ENCODE measurements at regions not wholly inside any gene's neighbourhood (a gene's known extent, or its start where the extent isn't known, plus 50 kb on each side); places are given as distances from the start of the nearest gene placed in this dataset.

DNA sequence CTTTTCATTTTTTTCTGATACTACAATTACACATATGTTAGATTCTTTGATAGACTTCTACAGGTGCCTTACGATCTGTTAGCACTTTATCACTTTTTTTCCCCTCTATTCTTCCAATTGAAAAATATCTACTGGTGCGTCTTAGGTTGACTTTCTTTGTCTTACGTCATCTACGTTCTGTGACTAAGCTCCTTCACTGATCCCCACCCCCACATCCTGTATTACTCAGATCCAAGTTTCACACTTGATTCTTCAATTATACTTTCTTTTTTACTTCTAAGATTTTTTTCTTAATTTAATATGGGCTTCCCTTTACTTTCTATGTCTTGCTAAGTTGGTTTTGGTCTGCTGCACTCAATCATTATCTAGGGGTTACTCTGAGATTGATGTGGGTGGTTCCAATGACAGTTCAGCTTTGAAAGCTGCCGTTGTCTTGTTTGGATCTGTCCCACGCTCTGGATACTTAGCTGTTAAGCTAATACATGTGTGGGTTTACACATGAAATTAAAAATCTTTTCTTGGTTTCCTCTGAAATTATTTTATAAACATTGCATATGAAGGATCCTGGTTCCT is 1321.1 kb downstream of the RAPGEF2 start:
- in situ Hi-C loops (cut with HindIII; ENCODE audit: low pct_unique_long_range_greater_than_20kb, low sequenced_read_pairs) = no loop called here
- Histone ChIP-seq H3K36me3 (ENCODE audit: control insufficient read depth, insufficient read depth, low read length) (no peaks in the 10 kb centered on the region), H3K27me3 (ENCODE audit: control insufficient read depth, insufficient read depth, low read length) (no peaks in the 10 kb centered on the region), H3K4me1 (ENCODE audit: control insufficient read depth, insufficient read depth, low read length) (no peaks in the 10 kb centered on the region), H3K27ac (ENCODE audit: low read length) (no peak overlapping the region), H3K9me3 (ENCODE audit: control insufficient read depth, insufficient read depth, low read depth, low read length) (no peaks in the 10 kb centered on the region), H3K4me3 (ENCODE audit: low read depth in 2 of 2, low read length in 2 of 2) (no peak overlapping the region)
- BruUV-seq (replicated peaks) = no TSS peak
- intact Hi-C loops (cut with micrococcal nuclease; ENCODE audit: unreplicated experiment) = no loop called here
- CTCF ChIA-PET = no interaction called here
- no peak for ATAC-seq
- TF ChIP-seq SIN3A (IDR thresholded peaks at IDR 0.05; ENCODE audit: borderline replicate concordance, insufficient read depth, low read depth, low read length) = no peak
- TF ChIP-seq TCF7L2 (IDR thresholded peaks at IDR 0.05; ENCODE audit: low read depth, low read length) = no peak
- TF ChIP-seq, protein P1, sequence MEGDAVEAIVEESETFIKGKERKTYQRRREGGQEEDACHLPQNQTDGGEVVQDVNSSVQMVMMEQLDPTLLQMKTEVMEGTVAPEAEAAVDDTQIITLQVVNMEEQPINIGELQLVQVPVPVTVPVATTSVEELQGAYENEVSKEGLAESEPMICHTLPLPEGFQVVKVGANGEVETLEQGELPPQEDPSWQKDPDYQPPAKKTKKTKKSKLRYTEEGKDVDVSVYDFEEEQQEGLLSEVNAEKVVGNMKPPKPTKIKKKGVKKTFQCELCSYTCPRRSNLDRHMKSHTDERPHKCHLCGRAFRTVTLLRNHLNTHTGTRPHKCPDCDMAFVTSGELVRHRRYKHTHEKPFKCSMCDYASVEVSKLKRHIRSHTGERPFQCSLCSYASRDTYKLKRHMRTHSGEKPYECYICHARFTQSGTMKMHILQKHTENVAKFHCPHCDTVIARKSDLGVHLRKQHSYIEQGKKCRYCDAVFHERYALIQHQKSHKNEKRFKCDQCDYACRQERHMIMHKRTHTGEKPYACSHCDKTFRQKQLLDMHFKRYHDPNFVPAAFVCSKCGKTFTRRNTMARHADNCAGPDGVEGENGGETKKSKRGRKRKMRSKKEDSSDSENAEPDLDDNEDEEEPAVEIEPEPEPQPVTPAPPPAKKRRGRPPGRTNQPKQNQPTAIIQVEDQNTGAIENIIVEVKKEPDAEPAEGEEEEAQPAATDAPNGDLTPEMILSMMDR (IDR thresholded peaks at IDR 0.05) = no peak
- TF ChIP-seq, protein P2, sequence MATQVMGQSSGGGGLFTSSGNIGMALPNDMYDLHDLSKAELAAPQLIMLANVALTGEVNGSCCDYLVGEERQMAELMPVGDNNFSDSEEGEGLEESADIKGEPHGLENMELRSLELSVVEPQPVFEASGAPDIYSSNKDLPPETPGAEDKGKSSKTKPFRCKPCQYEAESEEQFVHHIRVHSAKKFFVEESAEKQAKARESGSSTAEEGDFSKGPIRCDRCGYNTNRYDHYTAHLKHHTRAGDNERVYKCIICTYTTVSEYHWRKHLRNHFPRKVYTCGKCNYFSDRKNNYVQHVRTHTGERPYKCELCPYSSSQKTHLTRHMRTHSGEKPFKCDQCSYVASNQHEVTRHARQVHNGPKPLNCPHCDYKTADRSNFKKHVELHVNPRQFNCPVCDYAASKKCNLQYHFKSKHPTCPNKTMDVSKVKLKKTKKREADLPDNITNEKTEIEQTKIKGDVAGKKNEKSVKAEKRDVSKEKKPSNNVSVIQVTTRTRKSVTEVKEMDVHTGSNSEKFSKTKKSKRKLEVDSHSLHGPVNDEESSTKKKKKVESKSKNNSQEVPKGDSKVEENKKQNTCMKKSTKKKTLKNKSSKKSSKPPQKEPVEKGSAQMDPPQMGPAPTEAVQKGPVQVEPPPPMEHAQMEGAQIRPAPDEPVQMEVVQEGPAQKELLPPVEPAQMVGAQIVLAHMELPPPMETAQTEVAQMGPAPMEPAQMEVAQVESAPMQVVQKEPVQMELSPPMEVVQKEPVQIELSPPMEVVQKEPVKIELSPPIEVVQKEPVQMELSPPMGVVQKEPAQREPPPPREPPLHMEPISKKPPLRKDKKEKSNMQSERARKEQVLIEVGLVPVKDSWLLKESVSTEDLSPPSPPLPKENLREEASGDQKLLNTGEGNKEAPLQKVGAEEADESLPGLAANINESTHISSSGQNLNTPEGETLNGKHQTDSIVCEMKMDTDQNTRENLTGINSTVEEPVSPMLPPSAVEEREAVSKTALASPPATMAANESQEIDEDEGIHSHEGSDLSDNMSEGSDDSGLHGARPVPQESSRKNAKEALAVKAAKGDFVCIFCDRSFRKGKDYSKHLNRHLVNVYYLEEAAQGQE (IDR thresholded peaks at IDR 0.05; ENCODE audit: insufficient read depth in 1 of 2, low read depth in 2 of 2, low read length in 1 of 2) = no peak
- no peak for TF ChIP-seq POLR2AphosphoS5 (IDR thresholded peaks at IDR 0.05; ENCODE audit: low read depth, low read length)
- DNase-seq (ENCODE audit: low read depth, low spot score) = peak; percentile 1
- POLR2A ChIA-PET = no interaction called here

DNA sequence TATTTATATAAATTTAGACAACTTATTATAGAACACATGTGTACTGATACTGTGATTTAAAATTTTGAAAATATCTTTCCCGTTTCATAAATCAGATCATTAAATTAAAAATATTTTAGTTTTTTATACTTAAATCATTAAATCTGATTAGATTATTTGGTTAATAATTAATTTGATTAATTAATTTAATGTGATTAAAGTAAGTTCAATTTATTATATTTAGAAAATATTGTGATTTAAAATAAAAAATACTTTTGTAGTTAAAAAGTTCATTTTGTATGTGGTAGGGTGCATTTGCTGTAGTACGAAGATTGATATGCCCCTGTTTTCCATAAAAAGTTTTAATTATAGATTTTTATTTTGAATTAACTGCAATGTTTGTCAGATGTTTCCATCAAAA is 1323.4 kb downstream of the RAPGEF2 start:
- in situ Hi-C loops (cut with HindIII; ENCODE audit: low pct_unique_long_range_greater_than_20kb, low sequenced_read_pairs) = no loop called here

More for the DNA sequence above, 1323.4 kb downstream of the RAPGEF2 start:
- Histone ChIP-seq H3K27ac (ENCODE audit: low read length) (no peak overlapping the region), H3K36me3 (ENCODE audit: control insufficient read depth, insufficient read depth, low read length) (no peaks in the 10 kb centered on the region), H3K27me3 (ENCODE audit: control insufficient read depth, insufficient read depth, low read length) (no peaks in the 10 kb centered on the region), H3K4me1 (ENCODE audit: control insufficient read depth, insufficient read depth, low read length) (no peaks in the 10 kb centered on the region), H3K4me3 (ENCODE audit: low read depth in 2 of 2, low read length in 2 of 2) (no peak overlapping the region), H3K9me3 (ENCODE audit: control insufficient read depth, insufficient read depth, low read depth, low read length) (no peaks in the 10 kb centered on the region)
- POLR2A ChIA-PET = no interaction called here
- BruUV-seq (replicated peaks) = no TSS peak
- TF ChIP-seq TCF7L2 (IDR thresholded peaks at IDR 0.05; ENCODE audit: low read depth, low read length) (no peak), POLR2AphosphoS5 (IDR thresholded peaks at IDR 0.05; ENCODE audit: low read depth, low read length) (no peak), SIN3A (IDR thresholded peaks at IDR 0.05; ENCODE audit: borderline replicate concordance, insufficient read depth, low read depth, low read length) (no peak)
- TF ChIP-seq, protein P1 (IDR thresholded peaks at IDR 0.05) = no peak
- TF ChIP-seq, protein P2 (IDR thresholded peaks at IDR 0.05; ENCODE audit: insufficient read depth in 1 of 2, low read depth in 2 of 2, low read length in 1 of 2) = no peak
- intact Hi-C loops (cut with micrococcal nuclease; ENCODE audit: unreplicated experiment) = no loop called here
- ATAC-seq (no peak), DNase-seq (ENCODE audit: low read depth, low spot score) (no peak)
- CTCF ChIA-PET = no interaction called here

All from Panc1 (cell line).